SK-N-MC (cell line): ENCODE measurements at regions not wholly inside any gene's neighbourhood (a gene's known extent, or its start where the extent isn't known, plus 50 kb on each side); places are given as distances from the start of the nearest gene placed in this dataset.

Source experiments
- EZH2 ChIP-seq: fragments of 200-600 bp; sonication (generic); IDR thresholded peaks from one replicate; pipeline ENCODE4 v1.6.1; 2017; ENCODE audit warnings: antibody characterized with exemption
- POLR2AphosphoS5 ChIP-seq: IDR thresholded peaks from 2 replicates; pipeline ENCODE4 v1.6.1; 2012; ENCODE audit warnings: mild to moderate bottlenecking, low read depth, low read length, borderline replicate concordance

DNA sequence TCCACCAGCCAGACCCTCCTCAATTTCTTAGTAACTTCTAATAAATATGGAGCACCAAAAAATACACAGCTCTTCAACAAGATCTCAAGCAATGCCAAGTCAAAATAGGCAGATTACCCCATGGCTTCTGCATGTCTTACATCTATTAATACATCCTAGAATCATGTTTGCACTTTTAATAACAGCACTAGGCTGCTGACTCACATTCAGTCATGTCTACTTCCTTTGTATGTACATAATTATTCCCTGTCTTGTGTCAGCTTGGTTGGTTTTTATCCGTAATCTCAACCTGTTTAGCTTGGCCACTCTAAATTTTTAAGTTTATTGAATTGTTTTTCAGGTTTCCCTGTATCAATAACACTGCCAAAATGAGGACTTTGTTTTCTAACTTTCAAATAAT lies 420.1 kb upstream of the ACVR2A start:
- TF ChIP-seq EZH2, result no peak
- no peak for TF ChIP-seq POLR2AphosphoS5
